ENCODE measurements at regions not wholly inside any gene's neighbourhood (a gene's known extent, or its start where the extent isn't known, plus 50 kb on each side); places are given as distances from the start of the nearest gene placed in this dataset.

DNA sequence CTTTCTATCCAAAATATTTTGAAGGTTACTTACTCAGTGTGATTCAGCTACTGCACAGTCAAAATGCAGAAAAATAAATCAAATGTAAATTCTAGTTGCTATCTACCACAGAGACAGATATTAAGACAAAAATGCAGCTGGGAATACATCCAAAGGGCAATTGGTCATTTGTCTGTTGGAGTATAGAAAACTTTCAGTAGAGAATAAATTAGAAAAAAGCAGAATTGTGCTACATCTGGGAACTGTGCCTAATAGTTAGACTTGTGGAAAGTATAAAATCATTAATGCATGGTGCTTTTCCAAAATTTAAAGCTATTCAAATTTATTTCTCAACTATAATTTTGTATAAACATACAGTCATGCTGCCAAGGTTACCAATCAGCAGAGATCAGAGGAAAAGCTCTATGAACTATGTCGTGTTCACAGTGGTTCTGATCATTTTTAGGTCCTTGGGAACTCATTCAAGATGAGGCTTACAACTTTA lies 1635.8 kb downstream of the PCDH9 start:
- TF ChIP-seq POLR2A (IDR thresholded peaks at IDR 0.05; ENCODE audit: low read length) (no peak), GATA1 (IDR thresholded peaks at IDR 0.05; ENCODE audit: low read depth, low read length) (no peak)
